Astrocyte (in vitro differentiated cells and primary cell): ENCODE measurements at regions not wholly inside any gene's neighbourhood (a gene's known extent, or its start where the extent isn't known, plus 50 kb on each side); places are given as distances from the start of the nearest gene placed in this dataset.

Experiments
- DNase-seq: peaks from one replicate; pipeline ENCODE4 v3.0.0-alpha.2; 2010; ENCODE audit warnings: low read depth
- FAIRE-seq: peaks from 2 replicates; lab custom pipeline; 2011; peaks lifted over from hg19 to GRCh38; lab: Jason Lieb, UNC
- H2AFZ ChIP-seq: 2 replicates; pipeline ENCODE4 v1.6.0; 2012; ENCODE audit warnings: low read depth, low read length, inconsistent platforms
- H3K27ac ChIP-seq: 2 replicates; pipeline ENCODE4 v1.5.1; 2011; ENCODE audit warnings: low read depth, low read length, inconsistent platforms
- H3K27me3 ChIP-seq: 2 replicates; pipeline ENCODE4 v1.6.0; 2011; ENCODE audit warnings: low read length, inconsistent platforms; ENCODE audit not compliant: insufficient read depth
- H3K36me3 ChIP-seq: 2 replicates; pipeline ENCODE4 v1.5.1; 2011; ENCODE audit warnings: low read length, inconsistent platforms; ENCODE audit not compliant: insufficient read depth
- H3K4me1 ChIP-seq: 2 replicates; pipeline ENCODE4 v1.5.1; 2011; ENCODE audit warnings: low read length, inconsistent platforms; ENCODE audit not compliant: insufficient read depth
- H3K4me2 ChIP-seq: 2 replicates; pipeline ENCODE4 v1.6.0; 2012; ENCODE audit warnings: low read length, inconsistent platforms
- H3K4me3 ChIP-seq: 2 replicates; pipeline ENCODE4 v1.5.1; 2011; ENCODE audit warnings: low read depth, mild to moderate bottlenecking, low read length, inconsistent platforms; ENCODE audit not compliant: insufficient read depth
- H3K79me2 ChIP-seq: 2 replicates; pipeline ENCODE4 v1.6.0; 2012; ENCODE audit warnings: mild to moderate bottlenecking, low read length, inconsistent platforms; ENCODE audit not compliant: insufficient read depth
- H3K9ac ChIP-seq: 2 replicates; pipeline ENCODE4 v1.6.0; 2012; ENCODE audit warnings: mild to moderate bottlenecking, low read length, inconsistent platforms
- H3K9me3 ChIP-seq: 2 replicates; pipeline ENCODE4 v1.5.1; 2012; ENCODE audit warnings: low read depth, mild to moderate bottlenecking, low read length, inconsistent platforms; ENCODE audit not compliant: insufficient read depth
- H4K20me1 ChIP-seq: 2 replicates; pipeline ENCODE4 v1.6.0; 2012; ENCODE audit warnings: low read length, inconsistent platforms; ENCODE audit not compliant: insufficient read depth
- H3K27ac Mint-ChIP-seq: one replicate; pipeline ENCODE4 v1.8.0; 2021; ENCODE audit warnings: mild to moderate bottlenecking, mixed read lengths; ENCODE audit not compliant: unreplicated experiment
- H3K27me3 Mint-ChIP-seq: one replicate; pipeline ENCODE4 v1.8.0; 2021; ENCODE audit warnings: low read depth, mixed read lengths; ENCODE audit not compliant: unreplicated experiment
- H3K36me3 Mint-ChIP-seq: one replicate; pipeline ENCODE4 v1.8.0; 2021; ENCODE audit warnings: low read depth, mixed read lengths; ENCODE audit not compliant: unreplicated experiment
- H3K4me1 Mint-ChIP-seq: one replicate; pipeline ENCODE4 v1.8.0; 2021; ENCODE audit warnings: low read depth, mixed read lengths; ENCODE audit not compliant: unreplicated experiment
- H3K4me3 Mint-ChIP-seq: one replicate; pipeline ENCODE4 v1.8.0; 2021; ENCODE audit warnings: mild to moderate bottlenecking, moderate library complexity, mixed read lengths; ENCODE audit not compliant: unreplicated experiment
- H3K9me3 Mint-ChIP-seq: one replicate; pipeline ENCODE4 v1.8.0; 2021; ENCODE audit warnings: mild to moderate bottlenecking, mixed read lengths; ENCODE audit not compliant: unreplicated experiment
- CTCF ChIP-seq: IDR thresholded peaks from 2 replicates; pipeline ENCODE4 v1.5.1; 2011; ENCODE audit warnings: low read depth, mild to moderate bottlenecking, inconsistent platforms, low read length, moderate library complexity; ENCODE audit not compliant: insufficient read depth
- EZH2 ChIP-seq: IDR thresholded peaks from 2 replicates; pipeline ENCODE4 v1.6.1; 2012; ENCODE audit warnings: mild to moderate bottlenecking, low read length, inconsistent platforms; ENCODE audit not compliant: insufficient read depth

- Histone ChIP-seq H3K27me3 (no peaks in the 10 kb centered on the region), H3K9ac (no peak overlapping the region), H3K27ac (no peak overlapping the region), H3K9me3 (no peaks in the 10 kb centered on the region), H3K36me3 (no peaks in the 10 kb centered on the region), H3K79me2 (no peaks in the 10 kb centered on the region), H3K4me3 (no peak overlapping the region), H2AFZ (no peak overlapping the region), H4K20me1 (no peaks in the 10 kb centered on the region), H3K4me1 (no peaks in the 10 kb centered on the region), H3K4me2 (no peak overlapping the region)
- Mint-ChIP-seq H3K4me1 (no peaks in the 10 kb centered on the region), H3K36me3 (peaks cover 2% of the 10 kb centered on the region), H3K9me3 (no peaks in the 10 kb centered on the region), H3K27ac (no peak overlapping the region), H3K4me3 (no peak overlapping the region), H3K27me3 (peaks cover 42% of the 10 kb centered on the region)
- no peak for FAIRE-seq
- DNase-seq: no peak
- TF ChIP-seq CTCF: no peak
- TF ChIP-seq EZH2: no peak
Observed at GRCh38 chr22:48301908-48302307, 1525.8 kb downstream of the BRD1 start.

- no peak for TF ChIP-seq EZH2
- TF ChIP-seq CTCF: no peak
- Histone ChIP-seq H3K4me2 (no peak overlapping the region), H3K9me3 (no peaks in the 10 kb centered on the region), H3K36me3 (no peaks in the 10 kb centered on the region), H3K27me3 (no peaks in the 10 kb centered on the region), H3K27ac (no peak overlapping the region), H3K4me1 (no peaks in the 10 kb centered on the region), H3K4me3 (no peak overlapping the region), H3K79me2 (no peaks in the 10 kb centered on the region), H3K9ac (no peak overlapping the region), H4K20me1 (no peaks in the 10 kb centered on the region), H2AFZ (no peak overlapping the region)
- Mint-ChIP-seq H3K27ac (no peak overlapping the region), H3K4me1 (no peaks in the 10 kb centered on the region), H3K36me3 (peaks cover 2% of the 10 kb centered on the region), H3K27me3 (peaks cover 42% of the 10 kb centered on the region), H3K9me3 (no peaks in the 10 kb centered on the region), H3K4me3 (no peak overlapping the region)
- FAIRE-seq: no peak
- no peak for DNase-seq
Observed at GRCh38 chr22:48301421-48301820, 1526.3 kb downstream of the BRD1 start.

- no peaks in the 10 kb centered on the region for H3K9me3 Mint-ChIP-seq
- Histone ChIP-seq H3K4me1 (no peaks in the 10 kb centered on the region), H3K27ac (no peak overlapping the region), H2AFZ (no peak overlapping the region), H3K9me3 (no peaks in the 10 kb centered on the region), H3K36me3 (no peaks in the 10 kb centered on the region), H3K27me3 (no peaks in the 10 kb centered on the region), H3K79me2 (no peaks in the 10 kb centered on the region), H3K4me3 (no peak overlapping the region), H3K9ac (no peak overlapping the region), H3K4me2 (no peak overlapping the region), H4K20me1 (no peaks in the 10 kb centered on the region)
- FAIRE-seq (no peak), DNase-seq (no peak)
- peaks cover 46% of the 10 kb centered on the region for H3K27me3 Mint-ChIP-seq
- H3K4me1 Mint-ChIP-seq: no peaks in the 10 kb centered on the region
- TF ChIP-seq EZH2 (no peak), CTCF (no peak)
- H3K27ac Mint-ChIP-seq: no peak overlapping the region
- H3K36me3 Mint-ChIP-seq: peaks cover 2% of the 10 kb centered on the region
- H3K4me3 Mint-ChIP-seq: no peak overlapping the region
Observed at GRCh38 chr22:48300877-48301276, 1526.8 kb downstream of the BRD1 start.
